Duodenal mucosa (tissue), 2 donors: ENCODE measurements at regions not wholly inside any gene's neighbourhood (a gene's known extent, or its start where the extent isn't known, plus 50 kb on each side); places are given as distances from the start of the nearest gene placed in this dataset.

Source experiments
- H3K27ac ChIP-seq: one replicate; pipeline ENCODE4 v1.7.0; 2013; ENCODE audit warnings: low read depth, low read length
- H3K27me3 ChIP-seq, 2 donors: one replicate each; pipeline ENCODE4 v1.7.0; 2013; ENCODE audit warnings: low read length in 2 of 2, control low read depth in 1 of 2; ENCODE audit not compliant: insufficient read depth in 2 of 2, control insufficient read depth in 1 of 2
- H3K36me3 ChIP-seq, 2 donors: one replicate each; pipeline ENCODE4 v1.7.0; 2013; ENCODE audit warnings: low read length in 2 of 2, control low read depth in 1 of 2; ENCODE audit not compliant: insufficient read depth in 2 of 2, control insufficient read depth in 1 of 2
- H3K4me1 ChIP-seq, 2 donors: one replicate each; pipeline ENCODE4 v1.7.0; 2013; ENCODE audit warnings: low read length in 2 of 2, control low read depth in 1 of 2; ENCODE audit not compliant: insufficient read depth in 2 of 2, control insufficient read depth in 1 of 2
- H3K4me3 ChIP-seq, 2 donors: one replicate each; pipeline ENCODE4 v1.7.0; 2013; ENCODE audit warnings: low read length in 2 of 2, low read depth in 1 of 2
- H3K9ac ChIP-seq, 2 donors: one replicate each; pipeline ENCODE4 v1.7.0; 2013; ENCODE audit warnings: low read length in 2 of 2, low read depth in 1 of 2
- H3K9me3 ChIP-seq, 2 donors: one replicate each; pipeline ENCODE4 v1.7.0; 2013; ENCODE audit warnings: low read length in 2 of 2, control low read depth in 1 of 2; ENCODE audit not compliant: control insufficient read depth in 1 of 2

DNA sequence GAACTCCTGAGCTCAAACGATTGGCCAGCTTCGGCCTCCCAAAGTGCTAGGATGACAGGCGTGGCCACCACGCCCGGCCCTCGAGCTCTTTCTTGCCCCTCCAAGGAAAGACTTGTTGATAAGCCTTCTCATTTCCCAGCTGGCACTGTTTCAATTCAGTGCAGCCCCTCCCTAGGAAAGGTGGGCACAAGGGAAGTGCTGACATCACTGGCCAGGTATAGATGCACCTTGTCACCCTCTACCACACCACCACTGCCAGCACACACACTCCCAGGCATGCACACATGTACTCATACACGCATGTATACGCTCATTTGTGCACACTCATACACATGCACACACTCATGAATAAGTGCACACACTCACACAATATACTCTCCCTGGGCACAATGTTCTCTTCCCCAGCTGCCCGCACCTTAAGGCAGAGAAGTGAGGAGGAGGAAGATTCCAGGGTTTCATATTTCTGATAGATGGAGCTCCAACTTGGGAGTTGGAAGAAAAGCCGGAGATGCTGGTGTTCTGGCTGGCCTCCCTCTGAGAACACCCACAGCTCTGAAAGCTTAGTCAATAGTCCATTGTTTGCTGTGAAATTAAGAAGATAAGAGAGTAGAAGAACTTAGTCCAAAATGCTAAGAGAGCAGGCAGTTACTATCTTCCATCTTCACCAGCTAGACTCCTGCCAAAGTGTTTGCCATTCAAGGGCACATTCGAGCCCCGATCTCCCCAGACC, 196.7 kb downstream of the FOXO1 start:
- H3K9me3 ChIP-seq: no peaks in the 10 kb centered on the region
- no peaks in the 10 kb centered on the region for H3K36me3 ChIP-seq
- H3K27me3 ChIP-seq: no peaks in the 10 kb centered on the region
- no peak overlapping the region for H3K9ac ChIP-seq
- H3K4me1 ChIP-seq: no peaks in the 10 kb centered on the region
- no peak overlapping the region for H3K27ac ChIP-seq
- no peak overlapping the region for H3K4me3 ChIP-seq

DNA sequence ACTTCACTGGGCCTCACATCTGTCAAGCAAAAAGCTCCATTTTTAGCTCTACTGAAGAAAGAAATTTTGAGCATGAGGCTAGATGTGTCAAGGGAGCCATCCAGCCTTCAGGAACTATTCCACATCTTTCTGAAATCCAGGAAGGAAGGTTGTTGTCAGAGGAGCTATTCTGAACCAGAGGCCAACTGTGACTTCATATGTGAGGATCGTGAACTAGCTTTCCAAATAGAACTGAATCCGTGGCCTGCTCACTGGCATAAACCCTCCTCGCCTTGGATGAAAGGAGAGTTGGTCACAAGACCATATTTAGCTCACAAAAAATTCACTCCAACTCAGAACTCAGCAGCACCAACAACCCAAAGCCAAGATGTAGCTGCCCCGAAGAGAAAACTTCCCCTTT, 195.8 kb downstream of the FOXO1 start:
- H3K4me3 ChIP-seq: no peak overlapping the region
- H3K9me3 ChIP-seq: no peaks in the 10 kb centered on the region
- H3K27ac ChIP-seq: no peak overlapping the region
- H3K4me1 ChIP-seq: no peaks in the 10 kb centered on the region
- no peaks in the 10 kb centered on the region for H3K27me3 ChIP-seq
- no peak overlapping the region for H3K9ac ChIP-seq
- H3K36me3 ChIP-seq: no peaks in the 10 kb centered on the region

DNA sequence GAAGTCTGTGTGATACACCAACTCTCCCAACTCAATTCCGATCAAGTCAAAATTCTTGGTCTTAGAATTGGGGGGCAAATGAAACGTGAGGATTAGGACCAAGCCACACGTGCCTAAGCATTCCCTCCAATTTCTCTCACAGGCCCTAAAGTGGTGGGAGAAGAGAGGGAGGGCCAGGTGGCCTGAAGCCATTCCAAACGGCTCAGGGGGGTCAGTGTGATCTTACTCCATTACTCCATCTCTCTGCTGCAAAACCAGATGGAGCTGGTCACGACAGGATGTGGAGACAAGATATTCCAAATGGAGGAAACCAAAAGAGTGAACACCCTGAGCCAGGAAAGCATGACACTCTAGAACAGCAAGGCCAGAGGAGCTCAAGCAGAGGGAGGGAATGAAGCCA, 195.4 kb downstream of the FOXO1 start:
- Histone ChIP-seq H3K27me3 (no peaks in the 10 kb centered on the region), H3K9ac (no peak overlapping the region), H3K4me1 (no peaks in the 10 kb centered on the region), H3K27ac (no peak overlapping the region), H3K4me3 (no peak overlapping the region), H3K9me3 (no peaks in the 10 kb centered on the region), H3K36me3 (no peaks in the 10 kb centered on the region)

DNA sequence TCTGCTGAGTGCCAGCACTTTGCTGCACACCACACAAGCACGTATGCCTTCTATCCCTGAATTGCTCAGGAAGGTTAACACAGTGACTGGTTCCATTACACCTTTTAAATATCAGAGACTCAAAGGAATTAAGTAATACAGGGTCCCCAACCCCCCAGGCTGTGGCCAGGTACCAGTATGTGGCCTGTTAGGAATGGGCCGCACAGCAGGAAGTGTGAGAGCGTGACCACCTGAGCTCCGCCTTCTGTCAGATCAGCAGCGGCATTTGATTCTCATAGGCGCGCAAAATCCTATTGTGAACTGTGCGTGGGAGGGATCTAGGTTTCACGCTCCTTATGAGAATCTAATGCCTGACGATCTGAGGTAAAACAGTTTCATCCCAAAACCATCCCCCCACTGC, 194.5 kb downstream of the FOXO1 start:
- Histone ChIP-seq H3K27me3 (no peaks in the 10 kb centered on the region), H3K9ac (no peak overlapping the region), H3K4me1 (no peaks in the 10 kb centered on the region), H3K9me3 (no peaks in the 10 kb centered on the region), H3K4me3 (no peak overlapping the region), H3K27ac (no peak overlapping the region), H3K36me3 (no peaks in the 10 kb centered on the region)

DNA sequence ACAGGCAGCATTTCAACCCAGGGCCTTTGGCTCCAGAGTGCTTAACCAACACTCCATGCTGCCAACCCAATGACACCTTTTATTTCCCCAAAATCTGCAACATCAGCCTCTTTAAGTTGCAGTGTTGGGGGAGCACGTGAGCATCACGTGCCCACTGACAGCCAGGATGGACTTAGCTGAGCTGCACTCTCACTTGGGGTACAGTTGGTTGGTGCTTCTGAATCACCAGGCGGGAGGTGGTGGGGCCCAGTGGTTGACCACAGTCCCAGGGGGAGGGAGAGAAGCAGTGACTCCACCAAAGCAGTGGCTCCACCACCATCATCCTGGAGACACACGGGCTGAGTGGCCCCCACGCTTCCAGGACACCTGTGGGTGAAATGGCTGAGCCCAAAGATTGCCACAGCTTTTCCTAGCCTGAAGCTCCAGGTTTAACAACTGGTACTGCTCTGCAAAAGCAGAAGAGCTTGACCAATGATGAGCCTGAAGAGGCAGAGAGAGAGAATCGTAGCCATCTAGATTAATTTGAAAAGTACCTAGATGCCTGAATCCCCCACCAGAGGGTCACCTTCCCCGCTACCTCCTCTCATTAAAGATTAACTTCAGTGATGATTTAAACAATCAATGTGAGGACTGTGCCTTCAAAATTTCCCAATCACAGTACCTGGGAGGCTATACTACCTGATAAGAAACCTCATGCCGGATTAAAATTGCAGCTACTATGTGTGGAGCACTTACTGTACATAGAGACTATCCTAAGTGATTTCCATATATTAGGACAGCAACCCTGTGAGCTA, 193.8 kb downstream of the FOXO1 start:
- H3K4me1 ChIP-seq: no peaks in the 10 kb centered on the region

DNA sequence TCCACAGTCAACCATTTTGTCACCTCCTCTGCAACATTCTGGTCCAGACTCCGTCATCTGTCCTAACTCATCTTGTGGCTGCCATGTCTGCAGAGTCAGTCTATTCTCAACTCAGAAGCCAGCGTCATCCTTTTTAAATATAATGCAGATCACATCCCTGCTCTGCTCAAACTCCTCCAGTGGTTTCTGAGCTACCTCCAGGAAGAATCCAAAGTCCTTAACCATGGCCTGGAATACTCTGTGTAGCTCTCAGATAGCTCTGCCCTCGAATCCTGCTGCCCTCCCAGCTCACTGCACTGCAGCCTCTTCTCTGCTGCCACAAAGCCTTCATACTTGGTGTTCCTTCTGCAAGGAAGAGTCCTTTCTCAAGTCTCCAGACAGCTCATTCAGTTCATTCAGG, 190.8 kb downstream of the FOXO1 start:
- no peaks in the 10 kb centered on the region for H3K36me3 ChIP-seq
- H3K4me1 ChIP-seq: no peaks in the 10 kb centered on the region
- H3K27ac ChIP-seq: no peak overlapping the region
- H3K4me3 ChIP-seq: no peak overlapping the region
- H3K9ac ChIP-seq: no peak overlapping the region
- H3K9me3 ChIP-seq: no peaks in the 10 kb centered on the region
- no peaks in the 10 kb centered on the region for H3K27me3 ChIP-seq

More for the DNA sequence above, 193.8 kb downstream of the FOXO1 start:
- Histone ChIP-seq H3K36me3 (no peaks in the 10 kb centered on the region), H3K27me3 (no peaks in the 10 kb centered on the region), H3K4me3 (no peak overlapping the region), H3K9ac (no peak overlapping the region), H3K9me3 (no peaks in the 10 kb centered on the region), H3K27ac (no peak overlapping the region)

DNA sequence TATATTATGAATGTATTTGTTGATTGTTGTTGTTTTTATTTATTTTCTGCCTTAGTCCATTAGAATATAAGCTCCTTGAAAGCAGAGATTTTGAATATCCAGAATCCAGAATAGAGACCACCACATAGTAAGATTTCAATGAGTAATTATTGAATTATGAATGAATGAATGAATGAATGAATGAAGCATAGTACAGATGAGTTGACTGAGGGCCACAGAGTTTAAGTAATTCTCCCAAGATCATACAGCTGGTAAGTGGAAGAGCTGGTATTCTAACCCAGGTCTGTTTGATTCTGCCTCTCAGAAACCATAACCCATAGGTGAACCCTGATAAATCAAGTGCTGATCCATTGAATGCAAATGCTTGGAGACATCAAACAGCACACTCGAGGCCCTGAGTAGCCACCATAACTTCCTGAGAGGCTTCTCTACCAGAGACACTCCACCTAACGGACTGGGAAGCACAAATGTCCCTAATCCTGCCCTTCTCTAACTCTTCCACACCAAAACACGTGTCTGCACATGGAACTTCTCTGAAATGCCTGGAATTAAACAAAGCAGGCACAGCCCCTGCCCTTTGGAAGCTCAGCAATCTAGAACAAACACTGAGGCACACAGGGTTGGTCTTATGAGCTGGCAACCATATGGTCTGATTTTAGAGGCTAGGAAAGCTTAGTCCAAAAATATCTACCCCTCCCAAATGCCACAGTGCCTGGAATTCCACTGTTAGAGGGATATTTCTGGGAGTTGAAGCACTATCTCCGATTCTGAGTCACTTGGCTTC, 190.1 kb downstream of the FOXO1 start:
- no peaks in the 10 kb centered on the region for H3K27me3 ChIP-seq
- H3K36me3 ChIP-seq: no peaks in the 10 kb centered on the region
- H3K9ac ChIP-seq: no peak overlapping the region
- H3K27ac ChIP-seq: no peak overlapping the region
- H3K4me1 ChIP-seq: no peaks in the 10 kb centered on the region
- no peak overlapping the region for H3K4me3 ChIP-seq
- no peaks in the 10 kb centered on the region for H3K9me3 ChIP-seq

DNA sequence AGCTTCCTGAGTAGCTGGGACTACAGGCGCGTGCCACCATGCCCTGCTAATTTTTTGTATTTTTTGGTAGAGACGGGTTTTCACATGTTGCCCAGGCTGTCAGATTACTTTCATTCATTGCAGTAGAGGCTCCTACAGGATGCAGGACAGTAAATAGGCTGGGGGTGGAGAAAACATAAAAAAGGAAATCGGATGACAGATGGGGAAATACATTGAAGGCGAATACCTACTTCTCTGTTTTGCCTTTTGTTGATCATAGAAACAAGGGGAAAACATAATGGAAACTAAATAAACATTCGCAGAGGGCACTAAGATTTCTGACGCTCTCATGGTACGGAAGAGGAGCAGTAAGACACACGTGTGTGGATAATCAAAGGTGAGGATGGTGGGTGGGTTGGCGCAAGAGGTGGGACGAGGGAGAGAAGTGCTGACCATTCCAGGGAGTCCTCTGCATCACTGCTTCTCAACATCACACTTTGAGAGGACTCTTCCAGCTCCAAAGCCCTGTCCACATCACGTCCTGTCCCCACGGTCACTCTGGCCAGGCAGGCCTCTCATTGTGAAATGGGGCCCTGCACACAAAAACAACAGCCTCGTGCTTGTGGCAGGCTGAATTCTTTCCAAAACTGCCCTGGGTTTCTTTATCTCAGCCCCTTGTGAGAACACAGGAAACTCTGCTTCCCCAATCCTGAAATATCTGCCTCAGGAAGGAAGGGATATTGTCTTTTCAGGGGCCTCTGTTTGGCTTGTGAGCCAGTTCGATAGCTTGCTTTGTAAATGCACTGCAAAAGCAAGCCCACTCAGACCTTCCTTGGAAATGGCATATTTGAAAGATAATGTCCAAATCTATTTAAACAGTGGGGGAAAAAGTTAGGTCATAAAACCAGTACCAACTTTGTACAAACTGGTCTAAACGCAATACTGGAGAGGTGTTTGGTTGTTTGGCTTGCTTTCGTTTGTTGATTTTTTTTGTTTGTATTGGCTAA, 188.5 kb downstream of the FOXO1 start:
- H3K9me3 ChIP-seq: no peaks in the 10 kb centered on the region
- no peak overlapping the region for H3K27ac ChIP-seq
- no peak overlapping the region for H3K4me3 ChIP-seq
- no peaks in the 10 kb centered on the region for H3K27me3 ChIP-seq
- no peaks in the 10 kb centered on the region for H3K4me1 ChIP-seq
- H3K9ac ChIP-seq: no peak overlapping the region
- H3K36me3 ChIP-seq: no peaks in the 10 kb centered on the region

DNA sequence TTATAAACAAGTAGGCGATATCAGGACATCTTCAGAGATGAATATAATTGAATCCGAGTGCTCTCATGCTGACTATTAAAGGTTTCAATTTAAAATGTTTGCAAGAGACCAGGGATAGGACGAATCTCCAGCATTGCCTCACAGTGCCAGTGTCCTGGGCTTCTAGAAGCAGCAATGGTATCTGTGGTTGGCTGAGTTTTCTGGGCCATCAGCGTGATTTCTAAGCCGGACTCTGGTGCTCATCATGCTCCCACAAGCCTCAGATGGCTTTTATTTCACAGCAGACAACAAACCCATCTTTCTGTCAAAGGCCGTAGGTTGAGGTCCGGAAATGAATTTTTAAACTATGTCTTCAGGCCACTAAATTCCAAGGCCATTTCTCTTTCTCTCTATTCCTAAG, 187.7 kb downstream of the FOXO1 start:
- H3K9ac ChIP-seq: no peak overlapping the region
- H3K36me3 ChIP-seq: no peaks in the 10 kb centered on the region
- H3K27me3 ChIP-seq: no peaks in the 10 kb centered on the region
- H3K9me3 ChIP-seq: no peaks in the 10 kb centered on the region
- H3K27ac ChIP-seq: no peak overlapping the region
- H3K4me3 ChIP-seq: no peak overlapping the region
- H3K4me1 ChIP-seq: no peaks in the 10 kb centered on the region
